NCI-H146 treated with DMSO at 0.1 percent for 48 hours (cell line): ENCODE measurements at regions not wholly inside any gene's neighbourhood (a gene's known extent, or its start where the extent isn't known, plus 50 kb on each side); places are given as distances from the start of the nearest gene placed in this dataset.

ENCODE experiments used
- DNase-seq: peaks from one replicate; lab custom pipeline; 2025; ENCODE audit not compliant: unreplicated experiment; lab: John Stamatoyannopoulos, UW

DNA sequence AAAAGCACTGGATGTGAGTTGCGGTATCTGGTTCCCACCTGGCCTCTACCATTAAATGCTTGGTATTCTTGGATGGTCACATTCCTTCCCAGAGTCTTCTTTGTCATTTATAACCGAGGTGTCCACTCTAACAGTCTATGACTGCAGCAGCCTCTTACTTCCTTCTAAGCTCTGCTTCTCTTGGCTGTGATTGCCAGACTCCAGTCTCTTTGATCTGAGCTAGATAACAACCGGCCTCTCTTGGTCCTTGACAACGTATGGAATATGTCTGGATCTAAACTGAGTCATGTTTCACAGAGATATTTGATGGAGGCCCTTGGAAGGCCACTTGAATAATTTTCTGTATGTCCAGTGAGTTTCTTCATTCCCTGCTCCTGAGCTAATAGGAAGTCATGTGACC is 141.6 kb upstream of the TENM4 start:
- DNase-seq: no peak

DNA sequence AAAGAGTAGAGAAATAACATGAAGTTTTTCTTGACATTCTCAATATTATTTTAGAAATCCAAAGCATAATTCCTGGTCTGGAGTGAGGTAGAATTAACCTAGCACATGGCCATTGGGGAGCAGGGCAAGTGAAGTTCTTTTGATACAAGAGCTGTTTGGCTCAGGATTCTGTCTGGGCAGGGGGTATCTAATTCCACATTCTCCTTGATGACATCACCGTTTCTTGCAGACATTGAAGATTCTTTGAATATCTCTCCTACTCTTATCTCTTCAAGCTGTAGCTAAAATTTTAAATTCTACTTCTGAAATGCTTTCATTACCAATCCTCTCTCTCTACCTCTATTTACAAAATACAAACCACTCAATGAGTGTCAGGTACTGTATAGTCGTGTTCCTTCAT is 138.2 kb upstream of the TENM4 start:
- no peak for DNase-seq

DNA sequence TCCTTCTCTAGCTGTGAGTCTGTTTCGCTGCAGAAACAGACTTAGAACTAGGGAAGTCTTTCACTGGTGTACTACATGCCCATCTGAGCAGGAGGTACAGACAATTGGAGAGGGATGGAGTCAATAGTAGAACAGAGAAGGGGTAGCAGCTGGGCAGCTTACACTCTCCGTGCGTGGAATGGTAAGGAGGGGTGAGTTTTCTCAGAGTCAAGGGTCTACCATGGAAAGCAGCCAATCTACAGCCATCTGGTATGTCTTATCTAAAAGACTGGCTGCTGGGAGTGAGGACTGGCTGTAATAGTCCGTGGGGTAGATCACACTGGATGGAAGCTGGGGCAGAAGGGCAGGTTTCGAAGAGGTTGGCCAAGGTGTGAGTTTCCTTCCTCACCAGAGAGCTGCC is 137.3 kb upstream of the TENM4 start:
- no peak for DNase-seq

DNA sequence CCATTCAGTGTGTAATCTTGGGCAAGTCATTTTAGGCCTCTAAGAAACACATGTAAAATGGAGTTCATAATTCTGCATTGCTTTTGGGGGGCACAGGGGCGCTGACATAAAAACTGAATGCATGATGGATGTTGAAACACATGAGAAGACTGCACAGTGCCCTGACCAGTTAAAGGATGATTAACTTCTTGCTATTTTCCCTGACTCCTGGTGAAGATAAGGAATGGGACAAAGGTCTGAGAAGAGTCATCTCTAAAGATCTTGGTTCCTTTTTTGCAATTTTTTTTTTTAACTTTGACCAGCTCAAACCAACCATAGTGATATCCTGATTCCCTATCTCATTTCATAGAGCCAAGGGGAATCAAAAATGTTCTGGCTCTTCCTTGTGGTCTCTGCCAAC is 134.9 kb upstream of the TENM4 start:
- no peak for DNase-seq

DNA sequence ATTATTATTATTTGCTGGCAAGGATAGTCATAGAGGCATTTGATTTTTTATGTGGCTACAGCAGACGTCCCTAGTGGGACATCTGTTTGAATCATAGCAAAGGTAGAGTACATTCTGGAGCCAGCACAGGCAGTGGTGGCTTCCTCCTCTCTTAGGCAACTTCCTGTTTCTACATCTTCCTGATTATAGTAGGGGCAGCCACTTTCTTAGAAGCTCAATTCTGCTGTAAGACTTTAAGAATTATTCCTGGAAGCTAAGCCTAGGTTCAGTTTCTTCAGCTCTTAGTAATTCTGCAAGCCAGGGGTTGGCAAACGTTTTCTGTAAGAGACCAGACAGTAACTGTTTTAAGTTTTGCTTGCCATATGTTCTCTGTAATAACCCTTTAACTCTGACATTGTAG is 129.3 kb upstream of the TENM4 start:
- DNase-seq: no peak

DNA sequence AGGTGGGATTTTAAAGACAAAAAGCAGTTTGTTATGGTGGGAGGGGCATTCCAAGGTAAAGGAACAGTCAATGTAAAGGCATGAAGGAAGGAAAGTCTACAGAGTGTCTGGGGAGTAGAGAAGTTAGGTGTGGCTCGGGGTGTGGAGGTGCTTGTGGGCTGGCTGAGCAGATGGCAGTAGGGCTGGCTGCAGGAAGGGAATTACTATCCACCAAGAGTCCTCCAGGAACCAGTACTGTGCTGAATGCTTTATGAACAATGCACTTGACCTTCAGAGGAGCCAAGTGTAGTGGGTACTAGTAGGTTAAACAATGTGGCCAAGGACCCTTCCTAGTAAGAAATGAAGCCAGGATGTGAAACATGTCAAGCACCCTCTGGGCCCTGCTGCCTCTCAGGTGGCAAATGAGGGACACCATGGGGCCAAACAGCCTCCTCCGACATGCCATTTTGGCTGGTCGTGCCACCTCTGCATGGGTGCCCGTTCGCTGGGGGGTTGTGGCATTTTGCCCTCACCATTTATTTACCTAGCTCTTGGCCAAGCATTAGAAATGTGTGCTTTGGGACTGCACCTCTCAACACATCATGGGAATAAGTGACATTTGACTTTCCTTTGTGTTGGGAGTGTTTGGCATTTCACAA is 123.6 kb upstream of the TENM4 start:
- no peak for DNase-seq

DNA sequence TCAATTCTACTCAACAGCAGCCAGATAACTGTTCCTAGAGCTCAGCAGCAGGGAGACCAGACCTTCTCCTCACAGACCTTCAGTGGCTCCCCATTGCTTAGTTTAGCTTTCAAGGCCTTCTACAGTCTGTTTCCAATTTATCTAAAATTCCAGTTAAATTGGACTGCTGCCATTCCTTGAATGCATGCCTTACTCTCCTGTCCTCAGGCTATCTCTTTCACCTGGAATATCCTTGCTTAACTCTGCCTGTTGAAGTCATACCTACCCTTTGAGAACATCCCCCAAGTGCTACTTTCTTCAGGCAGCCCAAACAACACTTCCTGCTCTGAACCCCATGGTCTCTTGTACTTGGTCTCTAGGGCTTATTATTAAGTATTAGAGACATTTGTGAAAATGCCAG is 120.7 kb upstream of the TENM4 start:
- no peak for DNase-seq

DNA sequence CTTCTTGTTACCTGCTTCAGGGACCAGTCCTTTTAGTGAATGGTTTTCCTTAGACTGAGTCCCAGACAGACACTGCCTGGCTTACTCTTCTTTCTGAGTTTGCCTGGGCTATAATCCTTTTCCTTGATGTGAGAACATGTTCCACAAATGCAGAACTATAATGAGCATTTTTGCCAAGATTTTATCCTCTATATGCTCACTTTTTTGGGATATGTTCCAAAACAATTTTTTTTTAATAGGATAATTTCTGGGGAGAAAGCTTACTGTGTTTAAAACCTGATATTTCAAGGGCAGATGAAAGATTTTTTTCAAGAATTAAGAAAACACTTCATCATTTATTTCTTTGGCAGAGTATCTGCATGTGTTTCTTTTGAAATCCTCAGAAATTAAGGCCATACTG is 110.0 kb upstream of the TENM4 start:
- DNase-seq: no peak

DNA sequence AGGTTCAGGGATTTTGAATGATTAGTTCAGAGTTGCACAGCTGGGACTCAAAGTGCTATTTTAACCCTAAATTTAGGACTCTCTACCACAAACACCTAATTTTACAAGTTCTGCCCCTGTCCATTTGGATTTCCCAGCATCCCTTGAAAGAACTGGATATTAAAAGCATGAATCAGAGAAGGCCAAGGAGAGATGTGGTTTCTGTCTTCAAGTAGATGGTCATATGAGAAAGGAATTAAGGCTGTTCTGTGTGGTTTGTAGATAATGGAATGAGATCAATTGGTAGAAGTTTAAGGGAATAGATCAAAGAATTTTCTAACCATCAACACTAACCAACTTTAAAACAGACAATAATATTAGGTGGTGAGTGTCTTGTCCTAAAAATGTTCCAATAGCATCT is 106.4 kb upstream of the TENM4 start:
- no peak for DNase-seq

DNA sequence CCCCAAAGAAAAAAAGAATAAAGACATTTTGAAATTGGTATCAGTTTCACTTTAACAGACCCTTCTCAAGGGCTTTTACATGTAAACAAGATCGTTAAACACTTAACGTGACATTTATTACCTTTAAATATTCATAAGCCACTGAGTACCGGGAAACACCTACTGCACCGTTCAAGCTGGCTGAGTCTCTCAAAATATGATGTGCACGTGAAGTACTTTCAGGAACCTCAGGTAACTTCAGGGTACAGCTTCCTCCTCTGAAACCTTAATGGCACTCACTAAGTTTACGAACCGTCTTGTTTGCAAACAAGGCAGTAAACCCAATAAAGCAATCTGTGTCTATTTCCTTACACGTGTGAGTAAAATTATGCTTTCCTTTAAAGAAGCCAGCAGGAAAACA is 105.5 kb upstream of the TENM4 start:
- DNase-seq: no peak

DNA sequence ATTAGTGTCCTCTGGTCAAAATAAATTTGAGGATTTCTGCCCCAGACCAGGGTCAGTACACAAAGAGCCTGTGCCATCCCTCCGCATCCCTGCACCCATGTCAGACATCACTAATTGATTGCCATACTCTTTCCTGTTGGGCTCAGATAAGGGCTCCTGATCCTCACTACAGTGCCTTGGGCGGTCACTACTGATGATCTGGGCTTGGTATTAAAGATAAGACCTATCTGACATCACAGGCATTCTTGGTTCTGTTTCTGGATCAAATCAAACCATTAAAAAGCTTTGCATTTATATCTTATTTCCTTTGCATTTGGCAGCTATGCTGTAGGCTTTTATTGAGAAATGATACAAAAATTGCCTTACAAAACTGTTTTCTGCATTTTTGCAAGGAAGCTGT is 103.5 kb upstream of the TENM4 start:
- no peak for DNase-seq

DNA sequence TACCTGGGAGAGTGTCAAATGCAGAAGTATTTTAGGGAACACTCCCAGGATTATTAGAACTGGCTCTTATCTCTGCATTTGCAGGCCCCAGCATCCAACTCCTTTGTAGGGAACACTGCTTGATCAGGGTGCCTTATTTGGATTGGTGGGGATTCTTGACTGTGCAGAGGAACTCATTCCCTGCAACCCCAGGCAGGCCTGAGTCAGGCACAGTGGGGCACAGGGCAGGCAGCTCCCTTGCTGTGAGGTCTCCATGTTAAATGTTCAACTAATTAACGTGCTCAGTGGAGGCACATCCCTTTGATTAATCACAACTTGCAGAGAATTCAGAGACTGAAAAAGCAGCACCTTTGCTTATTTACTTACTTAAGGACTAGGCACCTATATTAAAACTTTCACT is 102.3 kb upstream of the TENM4 start:
- DNase-seq: no peak

DNA sequence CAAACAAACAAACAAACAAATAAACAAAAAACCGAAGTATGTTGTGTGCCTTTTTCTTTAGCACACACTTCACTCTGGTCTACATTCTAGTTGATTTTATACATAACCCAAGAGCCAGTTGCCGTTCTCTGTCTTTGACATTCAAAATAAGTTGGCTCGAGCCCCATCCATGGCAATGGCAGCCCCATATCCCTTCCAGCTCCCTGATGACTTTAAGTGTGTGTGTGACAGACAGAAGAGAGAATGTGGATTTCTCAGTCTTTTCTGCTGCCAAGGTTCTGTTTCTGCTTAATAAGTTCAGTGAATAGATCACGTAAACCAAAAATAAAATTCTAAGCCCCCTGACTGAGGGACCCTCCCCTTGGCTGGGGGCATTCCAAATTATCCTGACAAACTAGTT is 100.6 kb upstream of the TENM4 start:
- no peak for DNase-seq

DNA sequence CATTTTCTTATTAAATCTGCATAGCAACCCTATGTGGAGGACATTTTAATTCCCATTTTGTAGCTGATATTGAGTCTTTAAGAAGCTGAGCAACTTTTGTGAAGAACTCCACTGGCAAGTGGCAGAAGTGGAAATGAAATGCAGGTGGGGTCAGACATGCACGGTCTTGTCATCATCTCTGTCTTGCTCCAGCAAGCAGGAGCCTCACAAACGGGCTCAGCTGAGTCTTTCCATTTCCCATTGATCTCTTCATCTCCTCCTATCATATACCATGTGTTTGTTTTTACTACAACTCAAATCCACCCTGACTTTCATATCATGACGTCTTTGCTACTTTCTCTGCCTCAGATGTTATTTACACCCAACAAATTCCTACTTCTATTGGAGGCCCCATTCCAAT is 97.9 kb upstream of the TENM4 start:
- no peak for DNase-seq

DNA sequence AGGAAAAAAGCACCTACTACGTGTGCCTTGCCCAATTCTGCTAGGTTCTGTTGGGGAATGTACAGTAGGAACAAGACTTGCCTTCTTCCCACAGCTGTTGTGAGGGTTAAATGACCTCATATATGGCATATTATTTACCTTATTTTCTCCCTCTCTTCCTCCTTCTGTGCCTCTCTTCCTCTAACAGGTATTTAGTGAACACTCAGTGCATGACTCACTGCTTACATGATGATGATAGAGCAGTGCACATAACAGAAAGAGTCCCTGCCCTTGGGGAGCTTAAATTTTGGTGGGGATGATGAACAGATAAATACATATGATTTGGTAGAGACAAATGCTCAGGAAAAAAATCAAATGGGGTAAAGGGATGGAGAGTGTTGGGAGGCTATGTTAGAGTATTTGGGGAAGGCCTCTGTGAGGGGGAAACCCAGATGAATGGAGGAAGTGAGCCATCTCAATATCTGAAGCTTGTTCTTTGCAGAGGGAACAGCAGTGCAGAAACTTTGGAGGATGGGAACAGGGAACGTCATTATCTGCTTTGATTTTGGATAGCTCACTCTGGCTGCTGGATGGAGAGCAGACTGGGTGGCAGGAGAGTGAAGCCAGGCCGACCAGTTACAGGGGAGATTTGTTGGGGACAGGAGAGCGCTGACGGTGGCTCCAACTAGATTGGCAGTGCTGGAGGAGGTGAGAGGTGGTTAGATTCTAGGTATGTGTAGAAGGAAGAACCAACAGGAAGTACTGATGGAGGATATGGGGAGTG is 95.5 kb upstream of the TENM4 start:
- no peak for DNase-seq

DNA sequence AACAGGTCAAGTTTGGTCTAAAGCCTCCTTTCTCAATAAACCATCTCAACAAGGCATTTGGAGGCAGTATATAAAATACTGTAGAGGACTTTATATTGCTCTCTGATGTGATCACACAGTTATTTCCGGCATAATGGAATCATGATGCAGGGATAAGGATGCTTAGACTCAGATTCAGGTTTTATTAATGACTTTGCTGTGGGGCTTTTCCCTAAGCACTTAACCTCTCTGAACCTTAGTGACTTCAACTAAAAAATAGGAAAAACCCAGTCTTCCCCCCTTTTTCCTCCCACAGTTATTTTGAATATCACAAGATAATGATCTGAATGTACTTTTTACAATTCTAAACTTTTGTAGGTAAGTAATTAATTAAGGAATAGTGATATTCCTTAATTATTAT is 94.8 kb upstream of the TENM4 start:
- no peak for DNase-seq

DNA sequence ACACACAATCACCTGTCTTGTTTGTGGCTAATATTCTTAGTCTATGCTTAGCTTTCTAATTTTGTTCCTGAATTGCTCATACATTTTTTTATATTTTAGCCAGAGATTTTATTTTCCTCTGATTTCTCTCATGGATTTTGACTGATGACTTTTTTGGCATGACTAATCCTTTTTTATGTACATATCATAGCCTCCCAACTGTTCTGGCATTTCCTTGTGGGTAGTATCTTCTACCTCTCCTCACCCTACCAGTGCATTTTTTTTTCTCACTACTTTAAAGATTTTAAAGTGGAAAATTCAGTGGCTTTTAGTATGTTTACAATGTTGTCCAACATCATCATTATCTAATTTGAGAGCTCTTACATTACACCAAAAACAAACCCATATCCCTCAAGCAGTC is 84.4 kb upstream of the TENM4 start:
- no peak for DNase-seq

DNA sequence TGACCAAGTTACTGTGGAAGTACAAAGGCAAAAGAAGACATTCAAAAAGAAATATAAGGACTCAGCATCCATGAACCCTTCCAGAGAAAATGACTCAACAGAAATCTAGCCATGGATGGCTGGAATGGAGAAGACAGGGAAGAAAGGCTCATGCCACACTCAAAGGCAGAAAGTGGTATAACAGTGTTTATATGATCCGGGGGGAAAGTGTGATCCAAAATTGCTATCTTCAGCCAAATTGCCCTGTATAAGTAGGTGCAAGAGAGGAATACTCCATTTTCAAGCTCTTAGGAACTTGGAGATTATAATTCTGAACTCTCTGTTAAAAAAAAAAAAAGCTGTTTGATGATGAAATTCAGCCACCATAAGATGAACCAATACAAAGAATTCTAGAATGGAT is 81.8 kb upstream of the TENM4 start:
- no peak for DNase-seq

DNA sequence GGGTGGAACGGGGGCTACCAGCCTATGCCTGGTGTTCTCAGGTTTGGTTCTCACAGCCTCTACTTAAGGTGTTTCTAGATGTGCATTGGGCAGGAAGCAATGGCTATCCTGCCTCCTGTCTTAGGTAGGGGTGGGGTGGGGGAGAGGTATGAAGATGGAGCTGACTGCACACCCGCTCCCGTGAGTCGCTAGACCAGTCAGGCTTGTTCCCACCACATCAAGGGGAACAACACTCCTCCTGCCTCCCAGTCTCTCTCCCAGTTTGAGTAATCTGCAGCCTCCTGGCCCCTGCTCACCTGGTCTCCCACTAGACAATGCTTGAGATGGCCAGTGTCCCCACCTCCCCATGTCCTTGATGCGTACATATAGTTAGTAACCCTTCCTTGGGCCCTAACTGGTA is 79.3 kb upstream of the TENM4 start:
- no peak for DNase-seq

DNA sequence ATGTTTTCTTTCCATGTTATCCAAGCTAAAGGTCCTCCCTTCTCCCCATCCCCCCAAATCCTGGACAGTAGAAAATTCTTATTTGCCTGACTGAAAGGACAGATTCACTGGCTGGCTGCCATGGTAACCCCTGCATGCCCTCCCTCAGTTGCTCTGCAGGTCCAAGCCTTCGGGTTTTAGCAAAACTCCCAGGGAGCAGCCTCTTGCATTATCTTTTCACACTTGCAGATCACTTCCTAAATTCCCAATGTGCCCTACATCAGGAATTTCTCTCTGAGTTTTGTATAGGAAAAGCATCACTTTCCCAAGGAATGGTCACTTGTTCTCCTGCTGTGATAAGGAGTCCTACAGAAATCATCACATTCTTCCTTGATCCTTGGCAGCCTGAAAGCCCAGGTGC is 75.0 kb upstream of the TENM4 start:
- DNase-seq: no peak

DNA sequence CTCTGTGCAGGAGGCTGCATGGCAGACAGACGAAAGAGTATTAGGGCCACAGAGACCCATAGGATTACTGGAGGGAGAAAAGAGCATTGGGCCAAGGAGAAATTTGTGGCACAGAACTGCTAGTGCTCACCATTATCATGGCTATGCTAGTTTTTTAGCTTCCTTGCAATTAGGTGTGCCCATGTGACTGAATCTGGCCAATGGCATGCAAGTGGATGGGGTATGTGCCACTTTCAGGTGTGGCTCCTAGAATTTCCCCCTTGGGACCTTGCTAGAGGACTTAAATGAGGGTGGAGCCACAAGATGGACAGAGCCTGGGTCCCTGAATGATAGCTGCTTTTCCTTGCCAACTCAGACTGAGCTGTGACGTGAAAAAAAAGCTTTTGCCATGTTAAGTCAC is 73.9 kb upstream of the TENM4 start:
- DNase-seq: no peak

DNA sequence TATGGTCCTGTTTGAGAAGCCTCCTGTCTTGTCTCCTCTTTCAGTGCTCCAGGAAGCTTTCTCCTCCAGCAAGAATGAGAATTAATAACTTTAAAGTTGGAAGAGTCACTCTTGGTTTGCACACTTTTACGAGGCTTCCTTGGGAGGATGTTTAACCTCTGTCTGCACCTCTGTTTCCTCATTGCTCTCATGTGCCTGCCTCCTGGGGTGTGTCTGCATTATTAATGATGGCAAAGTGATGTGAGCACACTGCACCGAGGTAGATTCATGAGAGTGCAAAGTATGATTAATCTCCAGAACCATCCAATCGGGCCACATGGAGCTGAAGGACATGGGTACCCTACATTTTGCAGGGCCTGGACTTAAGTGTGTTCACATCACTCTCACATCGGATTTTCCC is 73.5 kb upstream of the TENM4 start:
- no peak for DNase-seq
